Neuron (in vitro differentiated cells): ENCODE measurements at regions not wholly inside any gene's neighbourhood (a gene's known extent, or its start where the extent isn't known, plus 50 kb on each side); places are given as distances from the start of the nearest gene placed in this dataset.
"Not testable (repeated sequence)": the region's sequence is repeated elsewhere in the genome, so short reads cannot be mapped to it uniquely, and the experiment has no call there.

Source experiments
- H2AFZ ChIP-seq: one replicate; pipeline ENCODE4 v1.6.1; 2013; ENCODE audit warnings: low read depth, mild to moderate bottlenecking, inconsistent platforms, low read length, moderate library complexity
- H3K27me3 ChIP-seq: one replicate; pipeline ENCODE4 v1.6.1; 2013; ENCODE audit warnings: low read length; ENCODE audit not compliant: insufficient read depth
- H3K36me3 ChIP-seq: one replicate; pipeline ENCODE4 v1.6.1; 2013; ENCODE audit warnings: low read length; ENCODE audit not compliant: insufficient read depth
- H3K4me1 ChIP-seq: one replicate; pipeline ENCODE4 v1.6.1; 2013; ENCODE audit warnings: low read length; ENCODE audit not compliant: insufficient read depth
- H3K4me3 ChIP-seq: 2 replicates; pipeline ENCODE4 v1.5.1; 2013; ENCODE audit warnings: mild to moderate bottlenecking, low read length, moderate library complexity
- H3K9me3 ChIP-seq: one replicate; pipeline ENCODE4 v1.6.1; 2013; ENCODE audit warnings: low read length

DNA sequence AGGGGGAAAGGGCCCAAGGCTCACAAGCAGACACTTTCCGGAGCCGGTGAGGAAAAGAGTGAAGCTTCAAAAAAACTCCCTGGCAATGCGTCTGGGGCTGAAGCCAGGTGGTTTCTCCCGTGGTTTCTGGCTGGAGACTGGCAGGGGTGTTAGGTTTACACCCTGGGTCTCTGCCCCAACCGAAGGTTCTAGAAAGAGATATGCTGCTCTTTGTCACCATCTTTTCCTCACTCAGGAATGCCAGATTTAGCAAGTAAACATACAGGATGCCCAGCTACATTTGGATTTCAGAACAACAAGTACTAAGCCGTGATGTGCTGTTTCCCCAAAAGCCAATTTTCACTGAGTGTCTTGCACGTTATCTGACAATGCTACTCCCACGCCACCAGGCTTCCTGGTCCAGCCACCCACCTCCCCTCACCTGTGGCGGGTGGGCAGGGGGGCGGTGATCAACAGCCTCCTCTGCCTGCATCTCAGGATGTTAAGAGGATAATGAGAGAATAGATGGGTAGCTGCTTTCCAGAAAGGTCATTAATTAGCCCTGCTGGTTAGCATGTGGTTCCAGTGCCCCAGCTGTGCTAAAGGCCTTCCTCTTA lies 69.6 kb upstream of the OLIG2 start:
- Histone ChIP-seq H3K4me1 (peaks cover 31% of the 10 kb centered on the region), H3K9me3 (no peaks in the 10 kb centered on the region), H3K36me3 (no peaks in the 10 kb centered on the region), H3K27me3 (peaks cover 50% of the 10 kb centered on the region), H2AFZ (peak overlapping the region; percentile 49), H3K4me3 (no peak overlapping the region)

DNA sequence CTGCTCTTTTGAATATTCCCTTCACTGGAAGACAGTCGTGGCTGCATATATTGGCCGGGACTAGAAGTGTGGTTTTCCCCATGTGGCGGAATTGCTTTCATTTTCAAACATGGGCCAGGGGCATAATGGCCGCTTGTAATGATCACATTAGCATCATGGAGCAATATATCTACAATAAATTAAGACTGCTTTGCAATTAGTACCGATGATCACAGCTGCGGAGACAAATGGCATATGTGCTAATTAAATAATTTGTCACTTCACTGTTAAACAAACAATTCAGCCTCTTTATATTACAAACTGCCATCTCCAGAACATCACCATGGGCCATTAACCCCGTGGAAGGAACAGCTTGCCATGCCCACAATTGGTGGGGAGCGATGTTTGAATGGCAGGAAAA lies 68.2 kb upstream of the OLIG2 start:
- H3K9me3 ChIP-seq = no peaks in the 10 kb centered on the region
- H3K27me3 ChIP-seq = peaks cover 40% of the 10 kb centered on the region
- H2AFZ ChIP-seq = no peak overlapping the region
- H3K36me3 ChIP-seq = no peaks in the 10 kb centered on the region
- peaks cover 27% of the 10 kb centered on the region for H3K4me1 ChIP-seq
- no peak overlapping the region for H3K4me3 ChIP-seq

DNA sequence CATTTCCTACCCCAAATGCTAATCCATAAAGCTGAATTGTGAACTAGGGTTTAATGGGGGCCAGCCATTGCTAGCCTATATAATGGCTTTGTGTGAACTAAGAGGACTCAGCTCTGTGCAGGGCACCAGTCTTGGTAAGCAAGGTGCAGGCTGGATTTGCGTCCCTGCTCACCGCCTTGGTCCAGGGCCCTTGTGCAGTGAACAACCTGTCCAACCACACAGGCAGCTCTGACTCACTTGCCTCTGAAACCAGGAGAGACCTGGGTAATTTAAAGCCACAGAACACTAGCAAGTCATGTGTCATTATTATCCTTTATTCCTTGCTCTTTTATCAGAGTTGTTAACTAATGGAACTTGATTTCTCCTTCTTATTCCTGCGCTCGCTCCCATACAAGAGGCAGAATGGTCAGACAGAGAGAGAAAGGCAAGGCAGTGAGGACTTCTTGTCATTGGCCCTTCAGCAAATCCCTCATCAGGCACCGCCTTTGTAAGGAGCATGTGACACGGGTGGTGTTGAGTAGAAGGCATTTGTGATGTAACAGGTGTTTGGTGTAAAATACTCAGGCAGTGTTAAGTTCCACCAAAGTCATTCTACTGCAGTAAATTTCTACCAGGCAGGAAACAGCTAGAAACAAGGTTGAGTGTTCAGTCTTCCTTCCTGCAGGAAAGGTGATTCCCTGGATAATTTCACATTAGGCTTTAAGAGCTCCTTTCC lies 67.3 kb upstream of the OLIG2 start:
- Histone ChIP-seq H3K4me3 (no peak overlapping the region), H3K9me3 (no peaks in the 10 kb centered on the region), H3K4me1 (peaks cover 27% of the 10 kb centered on the region), H3K27me3 (peaks cover 33% of the 10 kb centered on the region), H2AFZ (no peak overlapping the region), H3K36me3 (no peaks in the 10 kb centered on the region)

DNA sequence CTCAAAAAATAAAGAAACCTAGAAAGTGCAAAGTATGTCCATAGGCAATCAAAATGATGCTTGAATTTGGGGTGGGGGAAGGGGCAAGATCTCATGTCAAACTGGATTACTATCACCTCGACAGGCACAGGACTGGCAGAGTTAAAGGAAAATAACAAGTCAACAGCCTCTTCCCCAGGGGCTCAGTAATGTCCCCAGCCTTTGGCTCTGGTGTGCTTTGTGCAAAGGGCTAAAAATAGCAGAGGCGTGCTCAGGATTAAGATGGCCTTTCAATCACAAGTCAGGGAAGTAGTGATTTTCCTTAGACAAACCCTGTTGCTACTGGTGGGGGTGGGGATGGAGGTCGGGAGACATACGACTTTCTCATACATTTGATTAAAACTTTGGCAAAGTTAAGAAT lies 63.5 kb upstream of the OLIG2 start:
- H3K4me1 ChIP-seq = no peaks in the 10 kb centered on the region
- no peaks in the 10 kb centered on the region for H3K36me3 ChIP-seq
- H3K4me3 ChIP-seq = no peak overlapping the region
- H3K9me3 ChIP-seq = no peaks in the 10 kb centered on the region
- H3K27me3 ChIP-seq = peaks cover 24% of the 10 kb centered on the region
- H2AFZ ChIP-seq = no peak overlapping the region

DNA sequence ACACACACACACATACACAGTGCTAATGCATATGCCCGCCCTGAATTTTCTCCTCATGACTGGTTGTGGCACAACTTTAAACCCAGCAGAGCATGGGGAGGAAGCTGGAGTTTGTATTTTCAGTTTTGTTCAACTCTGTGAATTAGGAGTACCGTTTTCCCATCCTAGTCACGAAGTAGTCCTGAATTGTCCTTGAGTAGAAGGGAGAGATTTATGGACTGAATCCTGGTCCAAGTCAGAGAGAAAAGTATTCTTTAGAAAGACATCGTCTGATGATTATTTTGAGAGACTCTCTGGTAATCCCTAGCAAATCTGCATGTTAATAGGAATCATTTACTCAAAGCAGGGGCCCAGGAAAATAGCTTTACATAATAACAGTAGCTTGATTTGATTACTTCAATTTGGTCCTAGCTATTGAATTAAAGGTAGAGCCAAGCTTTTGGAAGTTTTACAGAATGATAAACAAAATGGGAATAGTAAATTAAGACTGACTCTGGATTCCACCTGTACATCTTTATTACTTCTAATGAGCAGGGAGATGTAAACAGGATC lies 60.5 kb upstream of the OLIG2 start:
- no peak overlapping the region for H2AFZ ChIP-seq
- no peak overlapping the region for H3K4me3 ChIP-seq
- H3K4me1 ChIP-seq = no peaks in the 10 kb centered on the region
- no peaks in the 10 kb centered on the region for H3K36me3 ChIP-seq
- H3K27me3 ChIP-seq = peaks cover 10% of the 10 kb centered on the region
- no peaks in the 10 kb centered on the region for H3K9me3 ChIP-seq

DNA sequence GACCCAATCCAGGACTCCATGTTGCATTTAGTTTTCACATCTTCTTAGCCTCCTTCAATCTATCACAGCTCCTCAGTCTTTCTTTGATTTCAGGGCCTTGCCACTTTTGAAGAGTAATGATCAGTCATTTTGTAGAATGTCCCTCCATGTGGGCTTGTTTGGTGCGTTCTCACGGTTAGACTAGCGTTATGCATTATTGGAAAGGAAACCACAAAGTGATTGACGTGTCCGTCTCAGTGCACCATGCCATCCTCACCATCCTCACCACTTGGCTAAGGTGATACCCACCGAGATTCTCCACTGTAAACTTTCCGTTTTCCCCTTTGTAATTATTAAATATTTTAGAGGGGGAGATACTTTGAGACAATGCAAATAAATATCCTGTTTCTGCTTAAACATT lies 59.6 kb upstream of the OLIG2 start:
- H3K4me3 ChIP-seq = no peak overlapping the region
- H3K27me3 ChIP-seq = peaks cover 10% of the 10 kb centered on the region
- no peaks in the 10 kb centered on the region for H3K9me3 ChIP-seq
- H3K36me3 ChIP-seq = no peaks in the 10 kb centered on the region
- H2AFZ ChIP-seq = no peak overlapping the region
- H3K4me1 ChIP-seq = no peaks in the 10 kb centered on the region

DNA sequence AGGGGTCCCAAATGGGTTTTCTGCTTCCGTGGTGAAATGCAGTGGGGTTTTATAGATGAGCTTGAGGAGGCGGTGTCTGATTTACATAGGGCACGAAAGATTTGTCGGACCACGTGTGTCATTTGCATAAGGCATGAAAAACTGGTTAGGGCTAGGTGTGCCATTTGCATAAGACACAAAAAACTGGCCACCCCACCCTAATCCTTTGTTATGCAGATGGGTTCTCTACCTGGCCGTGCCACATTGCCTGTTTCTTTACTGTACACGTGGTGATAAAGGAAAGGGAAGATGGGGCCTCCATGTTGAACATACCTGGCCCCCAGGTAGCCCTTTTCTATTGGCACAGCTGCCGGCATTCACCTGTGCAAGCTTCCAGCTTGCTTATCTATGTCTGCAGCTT lies 57.6 kb upstream of the OLIG2 start:
- H2AFZ ChIP-seq, H3K36me3 ChIP-seq, H3K27me3 ChIP-seq, H3K4me3 ChIP-seq, H3K4me1 ChIP-seq, H3K9me3 ChIP-seq: not testable (repeated sequence)

DNA sequence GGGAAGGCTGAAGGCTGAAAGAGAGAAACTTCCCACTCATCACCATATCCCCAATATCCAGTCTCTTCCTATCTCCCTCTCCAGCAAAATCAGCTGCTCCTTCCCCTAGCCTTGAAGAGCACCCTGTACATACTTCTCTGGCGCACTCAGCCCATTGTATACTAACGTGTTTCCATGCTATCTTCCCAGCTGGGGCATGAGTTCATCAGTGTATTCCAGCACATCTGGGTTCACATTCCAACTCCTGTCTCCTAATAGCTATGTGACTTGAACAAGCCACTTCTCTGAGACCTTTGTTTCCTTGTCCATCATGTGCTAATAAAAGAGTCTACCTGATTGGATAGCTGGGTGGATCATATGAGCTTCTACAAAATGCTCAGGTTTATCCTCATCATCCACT lies 51.1 kb upstream of the OLIG2 start:
- Histone ChIP-seq H3K9me3 (no peaks in the 10 kb centered on the region), H3K4me3 (no peak overlapping the region), H3K36me3 (no peaks in the 10 kb centered on the region), H2AFZ (no peak overlapping the region), H3K27me3 (no peaks in the 10 kb centered on the region), H3K4me1 (no peaks in the 10 kb centered on the region)

DNA sequence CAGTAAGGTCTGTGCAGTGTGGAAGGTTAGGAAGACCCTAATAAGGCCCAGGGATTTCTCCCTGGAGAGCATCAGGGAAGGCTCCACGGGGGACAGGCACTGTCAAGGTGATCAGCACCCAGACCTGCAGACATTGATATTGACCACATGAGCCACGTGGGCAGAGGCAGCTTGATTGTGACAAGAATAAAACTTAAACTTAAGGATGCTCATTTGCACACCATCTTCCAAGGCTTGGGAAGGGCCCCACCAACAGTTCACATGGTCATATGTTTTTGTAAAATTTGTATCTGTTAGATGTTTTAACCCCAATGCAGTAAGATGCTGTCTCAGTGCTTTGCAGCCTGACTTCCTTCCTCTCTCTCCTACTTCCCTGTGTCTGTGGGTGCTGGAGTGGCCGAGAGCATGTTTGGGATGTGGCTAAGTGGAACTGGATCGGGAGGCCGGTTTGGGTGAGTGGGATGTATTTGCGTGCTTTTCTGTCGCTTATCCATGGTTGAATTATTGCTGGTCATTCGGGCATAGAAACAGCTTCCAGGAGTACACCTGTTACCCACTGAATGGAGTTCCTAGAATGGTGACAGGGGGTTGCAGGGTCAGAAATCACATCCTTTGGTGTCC lies 49.8 kb upstream of the OLIG2 start:
- Histone ChIP-seq H3K4me1 (no peaks in the 10 kb centered on the region), H3K27me3 (no peaks in the 10 kb centered on the region), H2AFZ (no peak overlapping the region), H3K4me3 (no peak overlapping the region), H3K36me3 (no peaks in the 10 kb centered on the region), H3K9me3 (no peaks in the 10 kb centered on the region)
